IMR-90 (cell line): ENCODE measurements at regions not wholly inside any gene's neighbourhood (a gene's known extent, or its start where the extent isn't known, plus 50 kb on each side); places are given as distances from the start of the nearest gene placed in this dataset.

Source experiments
- ATAC-seq: fragments of 200-7000 bp; cut with Tn5 transposase; 2 replicates; pipeline ENCODE4 v1.9.1; 2020; ENCODE audit warnings: low read depth, mild to moderate bottlenecking, moderate library complexity
- BruUV-seq: library from RNA; stranded (reverse); fragments of 400-500 nt; replicated peaks from 2 replicates; lab custom pipeline; 2021; lab: Mats Ljungman, UMichigan
- CTCF ChIA-PET: fragments of 300-600 bp; formaldehyde crosslinking; extraction: SDS; loops from one replicate; lab custom pipeline; 2021; ENCODE audit warnings: antibody characterized with exemption; lab: Yijun Ruan, JAX
- POLR2A ChIA-PET: fragments of 300-600 bp; sonication (Branson Sonifier 250); formaldehyde crosslinking; loops from one replicate; lab custom pipeline; 2022; ENCODE audit warnings: antibody characterized with exemption; ENCODE audit not compliant: unreplicated experiment; lab: Charles Lee
- DNase-seq: peaks from one replicate; pipeline ENCODE4 v3.0.0; 2013
- H2AFZ ChIP-seq: replicated peaks from 2 replicates; pipeline ENCODE3; 2013; ENCODE audit warnings: low read length, mild to moderate bottlenecking; ENCODE audit not compliant: poor library complexity
- H2AK5ac ChIP-seq: 2 replicates; pipeline ENCODE4 v1.6.1; 2013; ENCODE audit warnings: low read depth, low read length, inconsistent platforms
- H2AK9ac ChIP-seq: replicated peaks from 2 replicates; pipeline ENCODE3; 2013; ENCODE audit warnings: mild to moderate bottlenecking, low read depth, low read length, moderate library complexity; ENCODE audit not compliant: poor library complexity
- H2BK120ac ChIP-seq: 2 replicates; pipeline ENCODE4 v1.6.1; 2013; ENCODE audit warnings: low read depth, low read length, inconsistent platforms
- H2BK15ac ChIP-seq: 3 replicates; pipeline ENCODE4 v1.6.1; 2013; ENCODE audit warnings: low read depth, low read length, inconsistent platforms
- H2BK20ac ChIP-seq: 2 replicates; pipeline ENCODE4 v1.6.1; 2013; ENCODE audit warnings: low read depth, mild to moderate bottlenecking, inconsistent platforms, low read length, moderate library complexity
- H2BK5ac ChIP-seq: 2 replicates; pipeline ENCODE4 v1.6.1; 2013; ENCODE audit warnings: mild to moderate bottlenecking, low read depth, low read length, inconsistent platforms; ENCODE audit not compliant: poor library complexity, severe bottlenecking
- H3K14ac ChIP-seq: replicated peaks from 2 replicates; pipeline ENCODE4 v1.6.1; 2013; ENCODE audit warnings: low read depth, low read length, inconsistent platforms
- H3K18ac ChIP-seq: 2 replicates; pipeline ENCODE4 v1.6.1; 2013; ENCODE audit warnings: low read depth, low read length, control low read depth
- H3K23ac ChIP-seq: 2 replicates; pipeline ENCODE4 v1.6.1; 2013; ENCODE audit warnings: low read depth, low read length, inconsistent platforms
- H3K27ac ChIP-seq: 2 replicates; pipeline ENCODE4 v1.5.1; 2013; ENCODE audit warnings: mild to moderate bottlenecking, control low read depth, low read length; ENCODE audit not compliant: insufficient read depth
- H3K27me3 ChIP-seq: 2 replicates; pipeline ENCODE4 v1.6.1; 2013; ENCODE audit warnings: low read length; ENCODE audit not compliant: control insufficient read depth, insufficient read depth
- H3K36me3 ChIP-seq: 2 replicates; pipeline ENCODE4 v1.6.1; 2013; ENCODE audit warnings: low read length, mixed read lengths; ENCODE audit not compliant: control insufficient read depth, insufficient read depth
- H3K4ac ChIP-seq: 2 replicates; pipeline ENCODE4 v1.6.1; 2013; ENCODE audit warnings: low read depth, low read length, inconsistent platforms
- H3K4me1 ChIP-seq: 2 replicates; pipeline ENCODE4 v1.6.1; 2013; ENCODE audit warnings: low read length, mixed read lengths; ENCODE audit not compliant: control insufficient read depth, insufficient read depth
- H3K4me2 ChIP-seq: 2 replicates; pipeline ENCODE4 v1.6.1; 2013; ENCODE audit warnings: low read depth, mild to moderate bottlenecking, control low read depth, low read length, moderate library complexity
- H3K4me3 ChIP-seq: 2 replicates; pipeline ENCODE4 v1.5.1; 2013; ENCODE audit warnings: low read depth, mild to moderate bottlenecking, control low read depth, low read length, moderate library complexity; ENCODE audit not compliant: insufficient read depth
- H3K56ac ChIP-seq: 2 replicates; pipeline ENCODE4 v1.6.1; 2013; ENCODE audit warnings: low read length, inconsistent platforms; ENCODE audit not compliant: insufficient read depth; ENCODE audit errors: extremely low read depth
- H3K79me1 ChIP-seq, 2 experiments: 2 replicates each; pipeline ENCODE4 v1.6.1; 2013; ENCODE audit warnings: low read length in 2 of 2, inconsistent platforms in 1 of 2, low read depth in 1 of 2
- H3K9ac ChIP-seq: 2 replicates; pipeline ENCODE4 v1.6.1; 2013; ENCODE audit warnings: low read depth, low read length, control low read depth
- H3K9me1 ChIP-seq: 2 replicates; pipeline ENCODE4 v1.6.1; 2013; ENCODE audit warnings: low read length, inconsistent platforms; ENCODE audit not compliant: insufficient read depth
- H3K9me3 ChIP-seq: 2 replicates; pipeline ENCODE4 v1.6.1; 2013; ENCODE audit warnings: low read length; ENCODE audit not compliant: control insufficient read depth, insufficient read depth
- H4K20me1 ChIP-seq: 2 replicates; pipeline ENCODE4 v1.6.1; 2013; ENCODE audit warnings: low read length, inconsistent platforms; ENCODE audit not compliant: insufficient read depth
- H4K5ac ChIP-seq: 2 replicates; pipeline ENCODE4 v1.6.1; 2013; ENCODE audit warnings: mild to moderate bottlenecking, low read depth, low read length, control low read depth
- H4K8ac ChIP-seq, 2 experiments: 2 replicates each; pipeline ENCODE4 v1.6.1; 2013; ENCODE audit warnings: low read depth in 2 of 2, low read length in 2 of 2, control low read depth in 1 of 2, inconsistent platforms in 1 of 2
- H4K91ac ChIP-seq: 2 replicates; pipeline ENCODE4 v1.6.1; 2013; ENCODE audit warnings: low read depth, low read length, inconsistent platforms; ENCODE audit not compliant: insufficient read depth
- CEBPB ChIP-seq: IDR thresholded peaks from 2 replicates; pipeline ENCODE4 v1.6.1; 2012; ENCODE audit warnings: low read depth, low read length, improper control_type of control experiment
- CTCF ChIP-seq: conservative IDR thresholded peaks from 2 replicates; pipeline ENCODE4 v1.5.1; 2012; ENCODE audit warnings: mild to moderate bottlenecking, low read depth, low read length, improper control_type of control experiment
- ELK1 ChIP-seq: fragments of 150-350 bp; IDR thresholded peaks from 2 replicates; pipeline ENCODE4 v1.6.1; 2016; ENCODE audit warnings: low read depth, mild to moderate bottlenecking, low read length, moderate library complexity, borderline replicate concordance
- FOS ChIP-seq: fragments of 150-350 bp; IDR thresholded peaks from 2 replicates; pipeline ENCODE4 v1.6.1; 2016; ENCODE audit warnings: low read depth, low read length
- MAZ ChIP-seq: IDR thresholded peaks from 2 replicates; pipeline ENCODE4 v1.6.1; 2012; ENCODE audit warnings: low read depth, mild to moderate bottlenecking, low read length, improper control_type of control experiment, moderate library complexity, borderline replicate concordance
- MXI1 ChIP-seq: IDR thresholded peaks from 2 replicates; pipeline ENCODE4 v1.6.1; 2012; ENCODE audit warnings: low read depth, mild to moderate bottlenecking, low read length, moderate library complexity, borderline replicate concordance
- RAD21 ChIP-seq: IDR thresholded peaks from 2 replicates; pipeline ENCODE4 v1.6.1; 2012; ENCODE audit warnings: low read length, improper control_type of control experiment
- RCOR1 ChIP-seq: IDR thresholded peaks from 2 replicates; pipeline ENCODE4 v1.6.1; 2012; ENCODE audit warnings: mild to moderate bottlenecking, low read length, improper control_type of control experiment; ENCODE audit not compliant: insufficient replicate concordance
- SMC3 ChIP-seq: fragments of 150-350 bp; IDR thresholded peaks from 2 replicates; pipeline ENCODE4 v1.6.1; 2016; ENCODE audit warnings: low read depth, mild to moderate bottlenecking, antibody characterized with exemption, low read length, moderate library complexity
- WGBS, 2 experiments: methylation state at CpG; one replicate each; pipeline versions ENCODE4 v1.1.5 to v1.1.7; 2013; ENCODE audit warnings: missing lambda C conversion rate in 2 of 2; ENCODE audit not compliant: insufficient read length in 1 of 2; ENCODE audit errors: extremely low coverage in 2 of 2; 5-methylcytosine and 5-hydroxymethylcytosine counted together
- dilution Hi-C: fragments of 300-500 bp; cut with HindIII; formaldehyde crosslinking; loops from one replicate; pipeline ENCODE4 v1.14.3; 2018; ENCODE audit warnings: low sequenced_read_pairs; ENCODE audit not compliant: unreplicated experiment
- in situ Hi-C: fragments of 300-500 bp; cut with MboI; formaldehyde crosslinking; loops from 3 replicates; pipeline ENCODE4 v1.14.3; 2019; ENCODE audit warnings: low sequenced_read_pairs, inconsistent platforms, mixed read lengths
- intact Hi-C: fragments of 100-400 bp; cut with micrococcal nuclease; formaldehyde crosslinking; loops from 2 replicates; pipeline ENCODE4 v1.10.0; 2022

GRCh38 chr4:159444678-159445077 lies 341.8 kb downstream of the RAPGEF2 start:
- H3K23ac ChIP-seq, result no peak overlapping the region
- DNase-seq, result peak; percentile 30
- POLR2A ChIA-PET, result no interaction called here
- H2BK20ac ChIP-seq, result no peak overlapping the region
- no peak overlapping the region for H4K8ac ChIP-seq
- 0 out of 2 replicates have a peak overlapping the region, but pooled peaks have one; percentile 19 for H3K4ac ChIP-seq
- H2BK120ac ChIP-seq, result peak overlapping the region; percentile 49; the same call in 1 of the 2 replicates
- no peaks in the 10 kb centered on the region for H3K36me3 ChIP-seq
- no peak overlapping the region; the same call in 2 of the 3 replicates for H2BK15ac ChIP-seq
- H3K27ac ChIP-seq, result no peak overlapping the region
- no peak overlapping the region for H3K4me3 ChIP-seq
- in situ Hi-C loops, result loop anchor here (5.0 to 10.0 kb wide), 3 partner anchors 242 to 720 kb away; partner anchors contain the start of gene PPID
- TF ChIP-seq RAD21 (0 out of 2 replicates have a peak, but pooled peaks have one; percentile 26), MXI1 (no peak), FOS (no peak), CEBPB (no peak), ELK1 (no peak), SMC3 (0 out of 2 replicates have a peak, but pooled peaks have one; percentile 6), CTCF (peak; percentile 24; the same call in 1 of the 2 replicates), MAZ (no peak), RCOR1 (no peak)
- H4K20me1 ChIP-seq, result no peaks in the 10 kb centered on the region
- no peak overlapping the region for H2AK9ac ChIP-seq
- H4K91ac ChIP-seq, result no peak overlapping the region
- no peaks in the 10 kb centered on the region for H3K79me1 ChIP-seq
- dilution Hi-C loops, result no loop called here
- peaks cover 3% of the 10 kb centered on the region for H3K4me1 ChIP-seq
- no peaks in the 10 kb centered on the region for H3K9me3 ChIP-seq
- no CpG with 5 or more reads among the region's 1 CpG for WGBS, 2 experiments
- no peak overlapping the region for H3K4me2 ChIP-seq
- peak overlapping the region; percentile 53 for H2AFZ ChIP-seq
- no peak overlapping the region for H4K5ac ChIP-seq
- no peak overlapping the region for H3K9ac ChIP-seq
- H3K27me3 ChIP-seq, result no peaks in the 10 kb centered on the region
- no peak overlapping the region for H2AK5ac ChIP-seq
- peaks cover 4% of the 10 kb centered on the region; the same call in 1 of the 2 replicates for H3K9me1 ChIP-seq
- no peak overlapping the region for H2BK5ac ChIP-seq
- H3K56ac ChIP-seq, result no peak overlapping the region
- 0 out of 2 replicates have a peak overlapping the region, but pooled peaks have one; percentile 14 for H3K14ac ChIP-seq
- CTCF ChIA-PET, result no interaction called here
- no TSS peak for BruUV-seq
- intact Hi-C loops, result loop anchor here (1.0 to 10.0 kb wide), 3 partner anchors 147 to 1190 kb away; no protein-coding TSS in a partner anchor
- no peak overlapping the region for H3K18ac ChIP-seq
- no peak for ATAC-seq
